ENCODE measurements at regions not wholly inside any gene's neighbourhood (a gene's known extent, or its start where the extent isn't known, plus 50 kb on each side); places are given as distances from the start of the nearest gene placed in this dataset.

DNA sequence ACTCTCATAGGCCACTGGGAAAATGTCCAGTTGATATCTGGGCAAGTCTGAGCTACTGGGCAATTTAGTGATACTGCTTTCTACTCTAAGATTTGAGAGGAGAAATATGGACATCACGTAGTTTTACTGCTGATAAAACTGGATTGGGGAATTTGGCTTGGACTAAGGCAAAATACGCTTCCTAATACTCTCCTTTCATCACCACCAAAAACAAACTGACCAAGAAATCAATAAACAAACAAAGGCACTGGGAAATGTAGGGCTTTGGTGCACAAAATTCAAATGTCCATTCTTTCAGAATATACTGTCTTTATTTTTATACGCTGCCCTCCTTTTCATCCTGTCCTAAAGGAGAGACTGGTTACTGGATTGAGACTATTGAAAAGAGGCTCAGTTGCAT lies 145.1 kb upstream of the SP8 start:
- H3K4me1 Mint-ChIP-seq = no peaks in the 10 kb centered on the region
- no peaks in the 10 kb centered on the region for H3K36me3 ChIP-seq (replicated peaks in 1 of 2; ENCODE audit: control insufficient read depth in 1 of 2, insufficient read depth in 2 of 2, low read length in 2 of 2)
- no peak overlapping the region for H3K9ac ChIP-seq (ENCODE audit: insufficient read depth, low read length, poor library complexity, severe bottlenecking)
- intact Hi-C loops (cut with micrococcal nuclease) = no loop called here
- H3K36me3 Mint-ChIP-seq = no peaks in the 10 kb centered on the region
- no peak overlapping the region for H3K4me3 Mint-ChIP-seq
- no peaks in the 10 kb centered on the region for H3K27me3 Mint-ChIP-seq (ENCODE audit: low read depth in 3 of 3)
- no peaks in the 10 kb centered on the region for H3K9me3 ChIP-seq (replicated peaks in 1 of 2; ENCODE audit: control insufficient read depth in 1 of 2, insufficient read depth in 1 of 2, low read length in 2 of 2)
- H3K9me3 Mint-ChIP-seq = peaks cover 0 to 7% (median 2%) of the 10 kb centered on the region in 7 donors
- H2AFZ ChIP-seq (ENCODE audit: insufficient read depth, low read depth, low read length, poor library complexity, severe bottlenecking) = no peak overlapping the region
- no peak for DNase-seq
- H4K20me1 ChIP-seq (ENCODE audit: insufficient read depth, low read length) = no peaks in the 10 kb centered on the region
- no peak overlapping the region for H3K4me3 ChIP-seq (replicated peaks in 1 of 3; ENCODE audit: low read depth in 2 of 3, low read length in 3 of 3)
- TF ChIP-seq, protein P1, sequence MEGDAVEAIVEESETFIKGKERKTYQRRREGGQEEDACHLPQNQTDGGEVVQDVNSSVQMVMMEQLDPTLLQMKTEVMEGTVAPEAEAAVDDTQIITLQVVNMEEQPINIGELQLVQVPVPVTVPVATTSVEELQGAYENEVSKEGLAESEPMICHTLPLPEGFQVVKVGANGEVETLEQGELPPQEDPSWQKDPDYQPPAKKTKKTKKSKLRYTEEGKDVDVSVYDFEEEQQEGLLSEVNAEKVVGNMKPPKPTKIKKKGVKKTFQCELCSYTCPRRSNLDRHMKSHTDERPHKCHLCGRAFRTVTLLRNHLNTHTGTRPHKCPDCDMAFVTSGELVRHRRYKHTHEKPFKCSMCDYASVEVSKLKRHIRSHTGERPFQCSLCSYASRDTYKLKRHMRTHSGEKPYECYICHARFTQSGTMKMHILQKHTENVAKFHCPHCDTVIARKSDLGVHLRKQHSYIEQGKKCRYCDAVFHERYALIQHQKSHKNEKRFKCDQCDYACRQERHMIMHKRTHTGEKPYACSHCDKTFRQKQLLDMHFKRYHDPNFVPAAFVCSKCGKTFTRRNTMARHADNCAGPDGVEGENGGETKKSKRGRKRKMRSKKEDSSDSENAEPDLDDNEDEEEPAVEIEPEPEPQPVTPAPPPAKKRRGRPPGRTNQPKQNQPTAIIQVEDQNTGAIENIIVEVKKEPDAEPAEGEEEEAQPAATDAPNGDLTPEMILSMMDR (IDR thresholded peaks at IDR 0.05) = no peak
- no peaks in the 10 kb centered on the region for H3K4me1 ChIP-seq (ENCODE audit: control insufficient read depth in 1 of 2, insufficient read depth in 2 of 2, low read length in 2 of 2)
- no peak overlapping the region for H3K27ac Mint-ChIP-seq
- H3K4me2 ChIP-seq (replicated peaks; ENCODE audit: extremely low read depth, low read length, poor library complexity, severe bottlenecking) = no peak overlapping the region
- no CpG with 5 or more reads among the region's 3 CpGs for WGBS (ENCODE audit: insufficient coverage)
- H3K27ac ChIP-seq (ENCODE audit: low read depth in 1 of 2, low read length in 2 of 2) = no peak overlapping the region
- no peaks in the 10 kb centered on the region for H3K27me3 ChIP-seq (ENCODE audit: control insufficient read depth in 2 of 2, insufficient read depth in 2 of 2, low read length in 2 of 2)
- no peaks in the 10 kb centered on the region for H3K79me2 ChIP-seq (ENCODE audit: insufficient read depth, low read length)

DNA sequence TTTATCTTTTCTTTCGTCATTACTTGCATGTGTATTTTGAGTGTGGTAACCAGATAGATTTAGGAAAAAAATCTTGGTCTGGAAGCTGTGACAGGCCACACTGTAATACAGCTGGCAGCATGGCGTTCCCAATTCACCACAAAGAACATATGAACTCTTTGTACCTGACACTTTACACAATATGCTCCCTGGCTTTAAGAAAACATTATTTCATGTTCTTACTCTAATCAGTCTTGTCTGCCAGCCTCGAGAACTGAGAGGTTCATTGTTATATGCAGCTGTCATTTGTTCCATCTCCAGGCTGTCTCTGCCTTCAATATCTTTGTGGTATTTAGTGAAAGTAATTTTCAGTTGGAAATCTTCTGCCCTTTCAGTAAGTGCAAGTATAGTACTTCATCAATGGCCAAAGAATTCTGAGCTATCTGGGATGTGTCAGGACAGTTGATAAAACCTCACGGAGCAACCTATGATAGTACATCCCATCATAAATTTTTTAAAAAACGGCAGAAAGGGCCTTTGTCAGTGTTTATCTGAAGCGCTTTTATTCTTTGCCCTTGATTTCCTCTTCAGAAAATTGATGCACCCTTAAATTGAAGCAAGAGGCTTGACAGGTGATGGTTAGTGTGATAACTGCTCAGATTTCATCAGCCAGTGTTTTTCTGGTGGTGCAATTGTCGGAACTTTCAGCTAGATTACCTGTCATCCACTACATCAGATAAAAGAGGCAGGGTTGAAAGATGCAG lies 146.3 kb upstream of the SP8 start:
- Mint-ChIP-seq H3K27me3 (ENCODE audit: low read depth in 3 of 3) (no peaks in the 10 kb centered on the region), H3K36me3 (no peaks in the 10 kb centered on the region), H3K9me3 (peaks cover 0 to 5% (median 2%) of the 10 kb centered on the region in 7 donors), H3K4me3 (no peak overlapping the region), H3K27ac (no peak overlapping the region), H3K4me1 (no peaks in the 10 kb centered on the region)
- H4K20me1 ChIP-seq (ENCODE audit: insufficient read depth, low read length) = no peaks in the 10 kb centered on the region
- no CpG with 5 or more reads among the region's 7 CpGs for WGBS (ENCODE audit: insufficient coverage)
- no peak overlapping the region for H3K4me2 ChIP-seq (replicated peaks; ENCODE audit: extremely low read depth, low read length, poor library complexity, severe bottlenecking)
- DNase-seq = no peak
- H3K27me3 ChIP-seq (ENCODE audit: control insufficient read depth in 2 of 2, insufficient read depth in 2 of 2, low read length in 2 of 2) = no peaks in the 10 kb centered on the region
- H3K36me3 ChIP-seq (replicated peaks in 1 of 2; ENCODE audit: control insufficient read depth in 1 of 2, insufficient read depth in 2 of 2, low read length in 2 of 2) = no peaks in the 10 kb centered on the region
- no peaks in the 10 kb centered on the region for H3K79me2 ChIP-seq (ENCODE audit: insufficient read depth, low read length)
- no peak overlapping the region for H2AFZ ChIP-seq (ENCODE audit: insufficient read depth, low read depth, low read length, poor library complexity, severe bottlenecking)
- no peaks in the 10 kb centered on the region for H3K4me1 ChIP-seq (ENCODE audit: control insufficient read depth in 1 of 2, insufficient read depth in 2 of 2, low read length in 2 of 2)
- intact Hi-C loops (cut with micrococcal nuclease) = no loop called here
- TF ChIP-seq, protein P1 (IDR thresholded peaks at IDR 0.05) = no peak
- no peak overlapping the region for H3K27ac ChIP-seq (ENCODE audit: low read depth in 1 of 2, low read length in 2 of 2)
- peaks cover 0 to 3% of the 10 kb centered on the region in 2 donors for H3K9me3 ChIP-seq (replicated peaks in 1 of 2; ENCODE audit: control insufficient read depth in 1 of 2, insufficient read depth in 1 of 2, low read length in 2 of 2)
- H3K4me3 ChIP-seq (replicated peaks in 1 of 3; ENCODE audit: low read depth in 2 of 3, low read length in 3 of 3) = no peak overlapping the region
- no peak overlapping the region for H3K9ac ChIP-seq (ENCODE audit: insufficient read depth, low read length, poor library complexity, severe bottlenecking)

Measured in CD14-positive monocyte (primary cell).